ENCODE measurements at regions not wholly inside any gene's neighbourhood (a gene's known extent, or its start where the extent isn't known, plus 50 kb on each side); places are given as distances from the start of the nearest gene placed in this dataset.

DNA sequence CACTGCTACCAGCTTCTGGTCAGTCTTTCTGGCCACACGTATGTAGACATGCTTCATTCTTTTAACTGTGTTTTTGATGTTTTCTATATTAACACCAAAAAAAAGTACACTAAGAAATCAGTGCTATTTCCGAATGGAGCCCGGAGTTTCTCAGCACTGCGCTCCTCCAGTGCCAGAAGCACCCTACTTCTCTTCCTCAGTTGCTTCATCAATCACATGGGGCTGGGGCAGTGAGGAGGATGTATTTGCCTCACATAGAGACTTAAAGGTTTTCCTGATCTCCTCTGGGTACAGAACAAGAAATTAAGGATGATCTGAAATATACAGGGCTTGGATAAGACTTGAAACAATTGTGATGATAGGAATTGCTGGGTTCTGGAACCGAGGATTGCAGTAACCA lies 148.0 kb downstream of the ERCC6L2 start:
- no peak overlapping the region for H3K4me3 ChIP-seq (ENCODE audit: low read length in 3 of 3)
- TF ChIP-seq, protein P1, sequence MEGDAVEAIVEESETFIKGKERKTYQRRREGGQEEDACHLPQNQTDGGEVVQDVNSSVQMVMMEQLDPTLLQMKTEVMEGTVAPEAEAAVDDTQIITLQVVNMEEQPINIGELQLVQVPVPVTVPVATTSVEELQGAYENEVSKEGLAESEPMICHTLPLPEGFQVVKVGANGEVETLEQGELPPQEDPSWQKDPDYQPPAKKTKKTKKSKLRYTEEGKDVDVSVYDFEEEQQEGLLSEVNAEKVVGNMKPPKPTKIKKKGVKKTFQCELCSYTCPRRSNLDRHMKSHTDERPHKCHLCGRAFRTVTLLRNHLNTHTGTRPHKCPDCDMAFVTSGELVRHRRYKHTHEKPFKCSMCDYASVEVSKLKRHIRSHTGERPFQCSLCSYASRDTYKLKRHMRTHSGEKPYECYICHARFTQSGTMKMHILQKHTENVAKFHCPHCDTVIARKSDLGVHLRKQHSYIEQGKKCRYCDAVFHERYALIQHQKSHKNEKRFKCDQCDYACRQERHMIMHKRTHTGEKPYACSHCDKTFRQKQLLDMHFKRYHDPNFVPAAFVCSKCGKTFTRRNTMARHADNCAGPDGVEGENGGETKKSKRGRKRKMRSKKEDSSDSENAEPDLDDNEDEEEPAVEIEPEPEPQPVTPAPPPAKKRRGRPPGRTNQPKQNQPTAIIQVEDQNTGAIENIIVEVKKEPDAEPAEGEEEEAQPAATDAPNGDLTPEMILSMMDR (IDR thresholded peaks at IDR 0.05; ENCODE audit: borderline replicate concordance, extremely low read depth, insufficient read depth) = no peak
- H3K9me3 ChIP-seq (ENCODE audit: control insufficient read depth in 2 of 3, insufficient read depth in 1 of 3, low read length in 3 of 3) = no peaks in the 10 kb centered on the region
- peaks cover 0 to 19% (median 0%) of the 10 kb centered on the region in 3 donors for H3K4me1 ChIP-seq (ENCODE audit: control insufficient read depth in 2 of 3, insufficient read depth in 2 of 3, low read depth in 1 of 3, low read length in 3 of 3)
- H3K9ac ChIP-seq (ENCODE audit: low read length in 3 of 3) = no peak overlapping the region
- DNase-seq (no peak), FAIRE-seq (no peak)
- intact Hi-C loops (cut with DNase I) = no loop called here
- H3K36me3 ChIP-seq (ENCODE audit: control insufficient read depth in 2 of 3, insufficient read depth in 3 of 3, low read length in 3 of 3) = no peaks in the 10 kb centered on the region
- H3K27me3 ChIP-seq (ENCODE audit: control insufficient read depth, insufficient read depth, low read length) = peaks cover 2% of the 10 kb centered on the region
- no peak overlapping the region for H3K27ac ChIP-seq (ENCODE audit: low read depth in 2 of 2, low read length in 2 of 2)

DNA sequence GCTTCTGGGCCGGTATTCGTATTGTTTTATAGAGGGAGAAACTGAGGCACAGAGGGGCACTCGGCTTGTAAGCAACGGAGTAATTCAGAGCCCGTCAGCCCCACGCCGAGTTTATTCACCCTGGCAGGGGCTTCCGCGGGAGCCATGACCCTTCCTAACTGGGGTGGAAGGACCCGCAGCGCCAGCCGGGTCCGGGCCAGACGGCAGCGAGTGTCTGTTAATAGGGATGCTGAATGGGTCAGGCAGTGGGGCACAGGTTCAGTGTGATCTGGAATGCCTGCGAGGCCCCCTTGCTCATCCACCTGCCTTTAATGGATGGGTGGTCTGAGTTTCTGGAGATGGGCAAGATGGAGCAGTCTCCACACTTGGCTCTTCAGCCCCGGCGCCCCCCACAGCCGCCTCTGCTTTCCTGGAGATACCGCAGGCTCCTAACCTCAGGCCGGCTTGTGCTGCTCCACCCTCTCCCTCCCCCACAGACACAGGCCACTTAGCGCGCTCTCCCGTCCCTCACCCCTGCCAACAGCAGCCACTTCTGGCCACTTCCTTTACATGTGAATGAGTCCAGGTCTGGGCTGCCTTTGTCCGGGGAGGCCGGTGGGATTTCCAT lies 147.1 kb downstream of the ERCC6L2 start:
- TF ChIP-seq, protein P1 (IDR thresholded peaks at IDR 0.05; ENCODE audit: borderline replicate concordance, extremely low read depth, insufficient read depth) = no peak
- Histone ChIP-seq H3K36me3 (ENCODE audit: control insufficient read depth in 2 of 3, insufficient read depth in 3 of 3, low read length in 3 of 3) (no peaks in the 10 kb centered on the region), H3K4me3 (ENCODE audit: low read length in 3 of 3) (peak overlapping the region in 1 of 3 donors; percentile 21), H3K27me3 (ENCODE audit: control insufficient read depth, insufficient read depth, low read length) (peaks cover 2% of the 10 kb centered on the region), H3K4me1 (ENCODE audit: control insufficient read depth in 2 of 3, insufficient read depth in 2 of 3, low read depth in 1 of 3, low read length in 3 of 3) (peaks cover 0 to 19% (median 0%) of the 10 kb centered on the region in 3 donors), H3K27ac (ENCODE audit: low read depth in 2 of 2, low read length in 2 of 2) (peak overlapping the region in 1 of 2 donors; percentile 22), H3K9ac (ENCODE audit: low read length in 3 of 3) (no peak overlapping the region), H3K9me3 (ENCODE audit: control insufficient read depth in 2 of 3, insufficient read depth in 1 of 3, low read length in 3 of 3) (no peaks in the 10 kb centered on the region)
- no peak for FAIRE-seq
- intact Hi-C loops (cut with DNase I) = no loop called here
- peak; percentile 70 to 81 (median 79) for DNase-seq

DNA sequence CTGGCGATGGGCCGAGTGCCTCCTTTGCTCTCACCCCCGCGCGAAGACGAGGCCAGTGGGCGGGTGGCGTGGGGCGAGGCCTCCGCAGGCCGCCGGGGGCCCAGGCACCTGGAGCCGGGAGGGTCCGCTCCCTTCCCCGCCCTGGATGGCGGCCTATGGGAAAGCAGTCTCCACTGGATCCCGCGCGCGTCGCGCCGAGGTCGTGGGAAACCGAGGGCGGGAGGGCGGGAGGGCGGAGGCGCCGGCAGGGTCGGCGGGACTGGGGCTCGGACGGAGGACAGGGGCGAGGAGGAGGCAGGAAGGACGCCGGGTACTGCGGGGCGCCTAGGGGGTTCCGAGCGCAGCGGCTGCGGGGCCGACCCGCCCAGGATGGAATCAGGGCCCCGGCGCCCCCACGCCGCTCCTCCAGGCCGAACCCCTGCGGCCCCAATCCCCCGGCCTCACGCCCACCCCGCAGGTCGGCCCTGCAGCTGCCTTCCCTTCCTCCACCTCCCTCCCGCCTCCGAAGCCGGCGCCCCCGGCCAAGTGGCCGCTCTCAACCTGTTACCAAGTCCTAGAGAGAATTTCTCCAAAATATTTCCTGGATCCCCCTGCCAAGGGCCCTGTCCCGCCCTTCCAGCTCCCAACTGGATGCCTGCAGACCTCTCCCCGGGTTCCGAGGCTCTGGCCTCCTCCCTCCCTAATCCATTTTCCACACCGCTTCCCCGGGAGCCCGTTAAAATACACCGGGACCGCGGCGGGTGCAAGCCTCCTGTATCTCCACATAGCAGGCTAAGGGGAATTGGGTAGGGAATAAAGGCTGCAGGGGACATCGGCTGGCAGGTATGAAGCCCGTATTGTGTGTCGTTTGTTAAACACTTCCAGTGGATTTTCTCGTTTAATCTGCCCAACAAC lies 146.3 kb downstream of the ERCC6L2 start:
- H3K4me1 ChIP-seq (ENCODE audit: control insufficient read depth in 2 of 3, insufficient read depth in 2 of 3, low read depth in 1 of 3, low read length in 3 of 3) = peaks cover 0 to 14% (median 0%) of the 10 kb centered on the region in 3 donors
- H3K27me3 ChIP-seq (ENCODE audit: control insufficient read depth, insufficient read depth, low read length) = peaks cover 2% of the 10 kb centered on the region
- DNase-seq (peak; percentile 25 to 82 (median 43)), FAIRE-seq (no peak)
- no peaks in the 10 kb centered on the region for H3K9me3 ChIP-seq (ENCODE audit: control insufficient read depth in 2 of 3, insufficient read depth in 1 of 3, low read length in 3 of 3)
- TF ChIP-seq, protein P1 (IDR thresholded peaks at IDR 0.05; ENCODE audit: borderline replicate concordance, extremely low read depth, insufficient read depth) = no peak
- H3K9ac ChIP-seq (ENCODE audit: low read length in 3 of 3) = peak overlapping the region in 1 of 3 donors; percentile 46
- peak overlapping the region in 1 of 2 donors; percentile 59 for H3K27ac ChIP-seq (ENCODE audit: low read depth in 2 of 2, low read length in 2 of 2)
- peaks cover 0 to 7% (median 3%) of the 10 kb centered on the region in 3 donors for H3K36me3 ChIP-seq (ENCODE audit: control insufficient read depth in 2 of 3, insufficient read depth in 3 of 3, low read length in 3 of 3)
- intact Hi-C loops (cut with DNase I) = no loop called here
- peak overlapping the region in 2 of 3 donors; percentile 14 to 55 for H3K4me3 ChIP-seq (ENCODE audit: low read length in 3 of 3)
